ENCODE measurements at regions not wholly inside any gene's neighbourhood (a gene's known extent, or its start where the extent isn't known, plus 50 kb on each side); places are given as distances from the start of the nearest gene placed in this dataset.
"Not testable (repeated sequence)": the region's sequence is repeated elsewhere in the genome, so short reads cannot be mapped to it uniquely, and the experiment has no call there.

GRCh38 chr10:38330306-38330705 is 236.2 kb downstream of the ZNF37A start:
- TF ChIP-seq CTCF (IDR thresholded peaks at IDR 0.05); FOXP1 (CRISPR knock-in tag; IDR thresholded peaks at IDR 0.05; ENCODE audit: borderline replicate concordance); NR2C2 (CRISPR knock-in tag; IDR thresholded peaks at IDR 0.05); ATF6 (CRISPR knock-in tag; IDR thresholded peaks at IDR 0.05): not testable (repeated sequence)
